H9 (cell line): ENCODE measurements at regions not wholly inside any gene's neighbourhood (a gene's known extent, or its start where the extent isn't known, plus 50 kb on each side); places are given as distances from the start of the nearest gene placed in this dataset.

Source experiments
- DNase-seq: peaks from one replicate; pipeline ENCODE4 v3.0.0-alpha.2; 2017
- H2AFZ ChIP-seq: one replicate; pipeline ENCODE4 v1.6.1; 2013; ENCODE audit warnings: mild to moderate bottlenecking, low read length, control low read depth, moderate library complexity
- H2AK5ac ChIP-seq: 2 replicates; pipeline ENCODE4 v1.6.1; 2013; ENCODE audit warnings: low read length, control low read depth, mixed read lengths; ENCODE audit not compliant: insufficient read length
- H2BK120ac ChIP-seq: one replicate; pipeline ENCODE4 v1.6.1; 2013; ENCODE audit warnings: low read depth, mild to moderate bottlenecking, low read length, control low read depth, inconsistent platforms; ENCODE audit not compliant: poor library complexity, severe bottlenecking
- H2BK12ac ChIP-seq: 2 replicates; pipeline ENCODE4 v1.6.1; 2013; ENCODE audit warnings: low read length, control low read depth, mixed read lengths, low read depth; ENCODE audit not compliant: insufficient read length
- H2BK15ac ChIP-seq: 2 replicates; pipeline ENCODE4 v1.6.1; 2013; ENCODE audit warnings: low read depth, low read length, control low read depth
- H2BK20ac ChIP-seq: one replicate; pipeline ENCODE4 v1.6.1; 2013; ENCODE audit warnings: low read depth, mild to moderate bottlenecking, low read length, control low read depth, inconsistent platforms; ENCODE audit not compliant: poor library complexity, severe bottlenecking
- H2BK5ac ChIP-seq: 2 replicates; pipeline ENCODE4 v1.6.1; 2013; ENCODE audit warnings: low read length, control low read depth, mixed read lengths; ENCODE audit not compliant: insufficient read length
- H3K14ac ChIP-seq: 2 replicates; pipeline ENCODE4 v1.6.1; 2013; ENCODE audit warnings: low read length, control low read depth; ENCODE audit not compliant: insufficient read depth
- H3K18ac ChIP-seq: 2 replicates; pipeline ENCODE4 v1.6.1; 2013; ENCODE audit warnings: low read depth, mild to moderate bottlenecking, mixed read lengths, low read length, control low read depth; ENCODE audit not compliant: insufficient read length
- H3K23ac ChIP-seq: 2 replicates; pipeline ENCODE4 v1.6.1; 2013; ENCODE audit warnings: low read length, control low read depth, mixed read lengths, low read depth; ENCODE audit not compliant: insufficient read length
- H3K23me2 ChIP-seq: 2 replicates; pipeline ENCODE4 v1.6.1; 2013; ENCODE audit warnings: low read depth, mild to moderate bottlenecking, mixed read lengths, low read length, control low read depth; ENCODE audit not compliant: insufficient read length, poor library complexity, severe bottlenecking
- H3K27ac ChIP-seq: 2 replicates; pipeline ENCODE4 v1.5.1; 2013; ENCODE audit warnings: low read length, control low read depth, mixed read lengths, low read depth; ENCODE audit not compliant: insufficient read length
- H3K27me3 ChIP-seq: 2 replicates; pipeline ENCODE4 v1.6.1; 2013; ENCODE audit warnings: low read length, control low read depth, inconsistent platforms; ENCODE audit not compliant: insufficient read depth
- H3K4ac ChIP-seq: 2 replicates; pipeline ENCODE4 v1.6.1; 2013; ENCODE audit warnings: low read depth, mild to moderate bottlenecking, control low read depth, inconsistent platforms, low read length, moderate library complexity
- H3K4me1 ChIP-seq: 2 replicates; pipeline ENCODE4 v1.6.1; 2013; ENCODE audit warnings: low read length, control low read depth, inconsistent platforms; ENCODE audit not compliant: insufficient read depth
- H3K4me2 ChIP-seq: 2 replicates; pipeline ENCODE4 v1.6.1; 2013; ENCODE audit warnings: low read length, control low read depth, mixed read lengths; ENCODE audit not compliant: insufficient read length, insufficient read depth
- H3K56ac ChIP-seq: 2 replicates; pipeline ENCODE4 v1.6.1; 2013; ENCODE audit warnings: low read depth, mild to moderate bottlenecking, mixed read lengths, low read length, control low read depth; ENCODE audit not compliant: insufficient read length
- H3K79me1 ChIP-seq: 2 replicates; pipeline ENCODE4 v1.6.1; 2013; ENCODE audit warnings: low read depth, mild to moderate bottlenecking, moderate library complexity, low read length, control low read depth, inconsistent platforms; ENCODE audit not compliant: insufficient read depth, poor library complexity, severe bottlenecking
- H3K79me2 ChIP-seq: 2 replicates; pipeline ENCODE4 v1.6.1; 2013; ENCODE audit warnings: low read length, control low read depth, inconsistent platforms; ENCODE audit not compliant: insufficient read depth
- H3K9ac ChIP-seq: 2 replicates; pipeline ENCODE4 v1.6.1; 2013; ENCODE audit warnings: low read length, control low read depth, mixed read lengths; ENCODE audit not compliant: insufficient read length; ENCODE audit errors: extremely low read depth
- H3K9me3 ChIP-seq: one replicate; pipeline ENCODE4 v1.6.1; 2013; ENCODE audit warnings: low read depth, low read length, inconsistent platforms; ENCODE audit not compliant: control insufficient read depth
- H3T11ph ChIP-seq: one replicate; pipeline ENCODE4 v1.6.1; 2013; ENCODE audit warnings: mild to moderate bottlenecking, low read length, control low read depth, inconsistent platforms
- H4K20me1 ChIP-seq: one replicate; pipeline ENCODE4 v1.6.1; 2013; ENCODE audit not compliant: control insufficient read depth, insufficient read length, insufficient read depth
- H4K5ac ChIP-seq: 2 replicates; pipeline ENCODE4 v1.6.1; 2013; ENCODE audit warnings: low read depth, mild to moderate bottlenecking, mixed read lengths, low read length, control low read depth; ENCODE audit not compliant: insufficient read length
- H4K8ac ChIP-seq: replicated peaks from 2 replicates; pipeline ENCODE4 v1.6.1; 2013; ENCODE audit warnings: low read length, control low read depth, mixed read lengths, low read depth; ENCODE audit not compliant: insufficient read length
- H4K91ac ChIP-seq: 2 replicates; pipeline ENCODE4 v1.6.1; 2013; ENCODE audit warnings: low read depth, mild to moderate bottlenecking, moderate library complexity, mixed read lengths, low read length, control low read depth; ENCODE audit not compliant: insufficient read length
- H3K27ac Mint-ChIP-seq, 3 experiments: 2 replicates in 2 of 3; 3 replicates in 1 of 3; pipeline ENCODE4 v1.8.0; 2020 to 2021; ENCODE audit warnings: mixed read lengths in 3 of 3, mild to moderate bottlenecking in 1 of 3, moderate library complexity in 1 of 3
- H3K27me3 Mint-ChIP-seq: 2 replicates; pipeline ENCODE4 v1.8.0; 2021; ENCODE audit warnings: low read depth, mild to moderate bottlenecking, moderate library complexity, mixed read lengths
- H3K36me3 Mint-ChIP-seq, 3 experiments: 2 replicates in 2 of 3; 3 replicates in 1 of 3; pipeline ENCODE4 v1.8.0; 2020 to 2021; ENCODE audit warnings: low read depth in 3 of 3, mixed read lengths in 3 of 3; ENCODE audit not compliant: insufficient read depth in 1 of 3
- H3K4me1 Mint-ChIP-seq, 2 experiments: 2 replicates each; pipeline ENCODE4 v1.8.0; 2020; ENCODE audit warnings: mixed read lengths in 2 of 2
- H3K4me3 Mint-ChIP-seq, 2 experiments: 2 replicates in 1 of 2; 3 replicates in 1 of 2; pipeline ENCODE4 v1.8.0; 2020 to 2021; ENCODE audit warnings: mild to moderate bottlenecking in 2 of 2, mixed read lengths in 2 of 2, moderate library complexity in 1 of 2
- H3K9me3 Mint-ChIP-seq, 2 experiments: 2 replicates in 1 of 2; 3 replicates in 1 of 2; pipeline ENCODE4 v1.8.0; 2020; ENCODE audit warnings: mild to moderate bottlenecking in 2 of 2, mixed read lengths in 2 of 2, moderate library complexity in 1 of 2
- CTCF ChIP-seq: fragments of 200-600 bp; sonication (generic); conservative IDR thresholded peaks from 3 replicates; pipeline ENCODE4 v1.8.0; 2021; ENCODE audit warnings: antibody characterized with exemption, mild to moderate bottlenecking
- WGBS: extraction: QIAGEN DNeasy Blood & Tissue Kit; methylation state at CpG from one replicate; pipeline ENCODE4 v1.1.7; 2013; ENCODE audit warnings: missing lambda C conversion rate, low lambda C conversion rate, mixed read lengths; ENCODE audit not compliant: insufficient read length; ENCODE audit errors: extremely low coverage; 5-methylcytosine and 5-hydroxymethylcytosine counted together

GRCh38 chr6:148151896-148152643 is 190.6 kb upstream of the SASH1 start:
- Histone ChIP-seq H3K79me2 (no peaks in the 10 kb centered on the region), H2BK20ac (no peak overlapping the region), H4K8ac (no peak overlapping the region), H3K4me2 (no peak overlapping the region), H3K23ac (no peak overlapping the region), H3K27ac (no peak overlapping the region), H2BK12ac (no peak overlapping the region), H3T11ph (no peak overlapping the region), H2BK15ac (no peak overlapping the region), H3K18ac (no peak overlapping the region), H3K14ac (no peak overlapping the region), H3K56ac (peak overlapping the region; percentile 8), H3K79me1 (no peaks in the 10 kb centered on the region), H2AK5ac (no peak overlapping the region), H3K4ac (no peak overlapping the region), H4K91ac (no peak overlapping the region), H3K4me1 (no peaks in the 10 kb centered on the region), H2BK120ac (no peak overlapping the region), H4K5ac (no peak overlapping the region), H3K9me3 (no peaks in the 10 kb centered on the region), H3K27me3 (no peaks in the 10 kb centered on the region), H3K9ac (no peak overlapping the region), H3K23me2 (no peaks in the 10 kb centered on the region), H4K20me1 (no peaks in the 10 kb centered on the region), H2AFZ (no peak overlapping the region), H2BK5ac (no peak overlapping the region)
- no CpG with 5 or more reads among the region's 6 CpGs for WGBS
- no peak for TF ChIP-seq CTCF
- peaks cover 14 to 27% of the 10 kb centered on the region in 2 experiments for H3K4me1 Mint-ChIP-seq
- DNase-seq: no peak
- no peaks in the 10 kb centered on the region; the same call in 1 of the 2 replicates for H3K27me3 Mint-ChIP-seq
- no peaks in the 10 kb centered on the region for H3K9me3 Mint-ChIP-seq
- H3K36me3 Mint-ChIP-seq: no peaks in the 10 kb centered on the region
- H3K27ac Mint-ChIP-seq: no peak overlapping the region
- no peak overlapping the region for H3K4me3 Mint-ChIP-seq
